Fibroblast of skin of right biceps (primary cell): ENCODE measurements at regions not wholly inside any gene's neighbourhood (a gene's known extent, or its start where the extent isn't known, plus 50 kb on each side); places are given as distances from the start of the nearest gene placed in this dataset.

Experiments
- DNase-seq: peaks from one replicate; pipeline ENCODE4 v3.0.0-alpha.2; 2013

DNA sequence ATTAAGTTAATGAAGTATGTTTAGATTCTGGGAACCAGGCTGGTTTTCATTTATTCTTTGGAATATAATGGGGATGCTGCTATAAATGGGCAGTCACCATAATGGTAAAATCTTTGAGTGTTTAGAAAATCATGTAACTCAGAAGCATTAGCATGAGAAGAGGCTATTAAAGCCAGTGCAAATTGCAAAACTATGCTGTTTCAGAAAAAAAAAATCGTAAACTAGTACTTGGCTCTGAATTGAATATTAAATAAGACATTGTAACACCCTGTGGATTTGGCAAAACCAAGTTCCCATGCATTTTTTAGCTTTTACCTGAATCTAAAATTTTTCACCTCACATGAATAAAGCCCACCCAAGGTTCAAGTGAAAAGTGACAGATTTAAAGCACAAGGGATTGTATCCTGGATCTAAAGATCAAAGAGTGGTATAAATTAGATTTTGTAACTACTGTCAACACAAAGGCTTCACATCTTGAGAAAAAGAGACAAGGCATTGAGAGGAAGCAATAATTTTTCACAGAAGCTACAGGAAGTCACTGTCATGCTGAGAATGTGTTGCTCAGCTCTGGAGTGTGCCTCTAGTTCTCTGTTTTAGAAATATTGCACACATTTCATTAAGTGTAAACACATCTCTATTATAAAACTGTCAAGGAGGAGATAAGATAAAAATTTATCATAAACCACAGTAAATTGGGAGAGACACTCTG is 142.2 kb downstream of the ABCA8 start:
- DNase-seq, result peak; percentile 41

DNA sequence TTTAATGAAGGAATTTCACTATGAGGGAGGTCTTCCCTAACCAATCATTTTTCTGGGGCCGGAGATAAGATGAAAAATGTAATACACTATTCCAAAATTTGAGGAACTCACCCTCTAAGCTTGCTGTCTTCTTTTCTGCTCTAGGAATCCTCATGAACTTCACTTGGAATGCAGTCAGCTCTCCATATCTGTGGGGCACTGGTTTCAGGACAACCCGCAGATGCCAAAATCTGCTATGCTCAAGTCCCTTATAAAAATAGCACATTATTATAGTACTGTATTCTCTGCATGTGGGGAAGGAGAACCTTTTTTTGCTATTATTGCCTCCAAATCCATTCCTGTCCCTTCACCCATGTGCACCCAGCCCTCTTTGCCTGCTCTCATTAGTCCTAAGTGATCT is 146.0 kb downstream of the ABCA8 start:
- no peak for DNase-seq

DNA sequence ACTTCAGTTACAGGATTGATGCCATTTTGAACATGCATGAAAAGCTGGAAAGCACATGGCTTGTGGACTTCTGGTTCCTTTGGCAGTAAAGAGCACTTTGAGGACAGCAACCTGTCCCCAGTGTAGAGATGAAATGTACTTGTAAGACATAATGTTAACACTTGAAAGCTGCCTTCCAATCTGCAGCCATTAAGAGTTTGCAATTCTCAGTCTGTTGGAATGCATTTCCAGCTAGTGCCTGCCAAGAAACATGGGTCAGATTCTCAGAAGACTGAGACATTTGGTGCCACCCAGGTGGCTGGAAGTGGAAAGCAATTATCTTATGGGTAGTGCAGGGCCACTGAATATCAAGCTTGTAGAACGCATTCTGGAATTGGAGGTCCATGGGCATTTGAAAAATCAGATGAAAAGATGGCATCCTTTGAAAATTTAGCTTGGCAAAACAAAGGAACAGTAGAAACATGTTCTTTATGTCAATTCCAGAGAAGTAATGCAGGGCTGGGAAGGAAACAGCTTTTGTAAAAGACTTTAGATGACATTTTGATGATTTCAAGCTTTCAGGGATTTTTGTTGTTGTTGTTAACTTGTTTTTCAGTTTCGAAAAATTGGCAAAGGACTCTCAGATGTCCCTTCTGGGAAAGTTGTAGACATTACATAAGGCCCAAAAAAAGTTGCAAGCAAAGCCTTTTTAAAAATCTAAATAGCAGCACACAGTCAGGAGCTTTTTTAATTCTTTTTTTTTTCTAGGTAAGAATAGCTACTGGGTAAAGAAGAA is 147.0 kb downstream of the ABCA8 start:
- no peak for DNase-seq

DNA sequence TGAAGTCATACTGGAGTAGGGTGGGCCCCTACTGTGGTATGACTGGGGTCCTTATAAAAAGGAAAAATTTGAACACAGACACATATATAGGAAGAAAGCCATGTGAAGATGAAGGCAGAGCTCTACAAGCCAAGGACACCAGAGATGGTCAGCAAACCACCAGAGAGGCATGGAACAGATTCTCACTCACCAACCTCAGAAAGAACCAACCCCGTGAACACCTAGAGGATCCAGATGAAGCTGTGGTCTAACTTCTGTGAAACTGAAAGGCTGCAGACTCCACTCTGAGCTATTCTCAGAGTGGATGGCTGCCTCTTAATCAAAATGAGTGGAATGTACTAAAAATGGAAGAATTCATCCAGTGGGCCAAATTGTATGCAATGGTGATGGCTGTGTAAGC is 149.6 kb downstream of the ABCA8 start:
- DNase-seq, result no peak

DNA sequence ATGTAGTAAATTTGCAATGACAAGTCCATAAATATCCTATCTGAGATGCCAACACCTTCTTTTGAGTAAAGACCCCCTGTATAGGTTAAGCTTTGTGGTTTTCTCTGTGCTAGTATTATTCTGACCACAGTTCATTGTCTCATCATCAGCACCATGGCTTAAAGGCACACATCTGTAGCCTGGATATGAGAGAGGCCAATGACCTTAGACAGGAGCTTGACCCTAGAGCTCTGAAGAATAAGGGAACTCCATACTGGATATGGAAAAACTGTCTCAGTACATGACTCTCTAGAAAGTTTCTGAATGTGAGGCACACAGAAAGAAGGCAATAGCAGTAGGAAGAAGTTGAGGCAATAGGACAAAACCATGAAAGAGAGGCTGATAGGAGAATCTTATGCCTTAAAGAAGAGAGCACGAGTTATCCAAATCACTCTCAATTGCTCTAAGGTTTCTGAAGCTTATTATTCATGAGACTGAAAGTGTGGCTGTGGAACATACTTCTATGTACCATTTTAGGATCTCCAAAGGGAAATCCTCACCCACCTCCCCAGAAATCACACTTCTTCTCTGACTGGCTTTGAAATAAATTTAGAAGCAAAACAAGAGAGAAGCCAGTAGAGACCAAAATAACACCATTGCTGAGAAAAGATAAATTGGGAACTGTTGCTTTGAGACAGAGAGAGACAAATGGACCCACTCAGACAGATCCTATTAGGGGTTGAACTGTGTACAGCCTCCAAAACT is 150.2 kb downstream of the ABCA8 start:
- DNase-seq, result no peak

DNA sequence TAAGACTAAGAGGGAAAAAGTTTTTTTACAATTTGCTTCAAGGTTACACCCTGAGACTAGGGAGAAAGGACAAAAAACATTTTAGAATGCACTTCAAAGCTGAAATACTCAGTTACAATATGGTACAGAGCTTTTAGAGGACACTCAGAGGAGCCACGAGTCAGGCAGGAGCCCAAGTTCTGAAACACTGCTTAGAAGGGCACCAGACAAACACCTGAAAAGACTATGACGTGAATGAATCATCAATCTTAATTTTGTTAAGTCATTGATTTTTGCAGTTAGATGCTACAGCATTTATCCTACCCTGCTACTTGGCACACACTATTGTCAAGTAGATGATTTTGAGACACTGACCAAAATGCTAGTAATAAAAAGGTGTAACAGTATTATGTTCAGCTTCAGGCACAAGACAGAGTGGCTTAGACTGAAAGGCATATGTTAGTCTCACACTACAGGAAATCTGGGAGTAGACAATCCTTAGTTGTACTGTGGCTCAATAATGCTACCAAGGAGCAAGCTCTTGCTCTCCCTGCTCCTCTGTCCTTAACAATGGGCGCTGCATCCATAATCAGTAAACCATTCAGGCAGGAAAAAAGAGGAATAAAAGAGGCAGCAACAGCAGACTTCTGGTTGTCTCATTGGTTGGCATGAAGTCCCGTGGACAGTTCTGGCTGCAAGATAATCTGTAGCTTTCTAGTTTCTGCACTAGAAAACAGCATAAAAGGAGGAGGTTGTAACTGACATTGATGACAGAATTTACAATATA is 151.8 kb downstream of the ABCA8 start:
- no peak for DNase-seq

DNA sequence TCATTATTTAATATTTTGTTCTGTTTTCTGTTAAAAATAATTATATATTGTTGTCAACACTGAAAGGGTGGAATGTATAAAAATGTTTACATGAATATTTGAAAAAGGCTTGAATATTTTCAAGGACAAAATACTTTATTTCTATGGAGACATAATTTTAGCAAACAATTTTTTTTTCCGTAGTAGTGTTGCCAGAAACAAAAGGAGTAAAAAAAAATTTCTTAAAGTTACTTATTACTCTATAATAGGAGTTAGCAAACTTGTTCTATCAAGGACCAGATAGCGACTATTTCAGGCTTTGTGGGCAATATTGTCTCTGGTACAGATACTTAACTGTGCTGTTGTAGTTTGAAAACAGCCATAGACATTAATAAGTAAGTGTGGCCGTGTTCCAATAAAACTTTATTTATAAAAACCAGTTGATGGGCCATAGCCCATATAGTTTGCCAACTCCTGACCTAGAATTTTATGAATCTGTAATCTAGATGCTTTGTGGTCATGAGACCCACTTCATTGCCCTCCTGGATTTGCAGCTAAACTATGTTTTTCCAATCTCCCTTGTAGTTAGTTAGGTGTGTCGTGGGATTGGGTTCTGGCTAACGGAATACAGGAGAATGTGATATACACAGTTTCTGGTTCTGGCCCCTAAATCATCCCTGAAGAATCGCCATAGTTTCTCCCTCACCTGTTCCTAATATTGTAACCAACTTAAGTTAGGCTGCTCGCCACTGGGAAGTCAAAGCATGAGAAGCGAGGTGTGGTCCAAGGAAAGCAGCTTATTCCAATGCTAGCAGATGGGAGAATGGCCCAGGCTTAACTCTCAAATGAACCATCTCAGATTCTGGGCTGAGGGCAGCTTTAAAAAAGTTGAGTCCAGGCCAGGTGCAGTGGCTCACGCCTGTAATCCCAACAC is 153.6 kb downstream of the ABCA8 start:
- no peak for DNase-seq

DNA sequence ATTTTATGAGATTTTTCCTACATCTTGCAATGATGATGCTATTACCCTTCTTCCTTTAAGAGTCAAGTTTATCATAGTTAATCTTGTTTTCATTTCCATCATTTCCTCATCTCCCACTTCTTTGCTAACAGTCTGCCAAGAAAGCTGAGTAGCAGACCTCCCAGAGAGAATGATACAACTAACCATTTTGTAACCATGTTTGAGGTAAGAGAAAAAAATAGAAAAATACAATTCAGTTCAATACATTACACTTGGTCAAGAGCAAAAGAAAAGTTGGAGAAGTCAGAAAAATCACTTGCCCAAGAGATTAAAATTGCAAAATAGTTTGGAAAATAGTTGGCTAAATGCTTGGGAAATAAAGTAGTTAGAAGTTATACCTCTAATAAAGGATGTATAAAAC is 154.4 kb downstream of the ABCA8 start:
- no peak for DNase-seq

DNA sequence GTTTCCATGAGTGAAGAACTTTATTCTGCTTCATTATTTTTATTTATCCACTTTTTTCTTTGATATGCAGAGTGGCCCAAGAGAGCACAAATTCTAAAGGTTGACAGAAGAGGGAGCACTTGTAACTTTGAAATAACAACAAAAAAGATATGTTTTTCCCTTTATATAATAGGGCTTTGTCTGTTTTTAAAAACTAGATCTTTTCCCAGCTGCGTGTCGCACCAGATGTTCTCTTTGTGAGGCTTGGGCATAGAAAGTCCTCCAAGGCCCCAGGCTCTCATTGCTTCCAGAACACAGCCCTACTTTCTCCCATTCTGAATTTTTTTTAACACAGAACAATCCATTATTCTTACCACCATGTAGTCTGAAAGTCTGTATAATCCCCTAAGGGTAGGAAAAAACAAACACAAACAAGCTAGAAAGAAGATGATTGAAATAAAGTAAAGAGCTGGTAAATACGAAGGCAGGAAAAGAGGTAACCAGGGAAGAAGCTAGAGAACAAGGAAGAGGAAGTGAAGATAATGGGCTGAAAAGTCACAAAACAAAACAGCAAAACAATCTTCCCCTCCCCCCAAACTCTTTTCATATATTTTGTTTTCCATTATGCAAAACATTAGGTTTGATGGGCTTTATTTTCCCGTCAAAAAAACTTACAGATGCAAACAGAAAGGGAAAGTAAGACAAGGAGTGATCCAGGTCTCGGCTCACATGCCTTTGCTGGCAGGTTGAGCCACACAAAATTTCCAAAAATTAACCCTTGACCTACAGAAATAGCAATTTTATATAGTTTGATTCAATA is 160.4 kb downstream of the ABCA8 start:
- DNase-seq, result no peak

DNA sequence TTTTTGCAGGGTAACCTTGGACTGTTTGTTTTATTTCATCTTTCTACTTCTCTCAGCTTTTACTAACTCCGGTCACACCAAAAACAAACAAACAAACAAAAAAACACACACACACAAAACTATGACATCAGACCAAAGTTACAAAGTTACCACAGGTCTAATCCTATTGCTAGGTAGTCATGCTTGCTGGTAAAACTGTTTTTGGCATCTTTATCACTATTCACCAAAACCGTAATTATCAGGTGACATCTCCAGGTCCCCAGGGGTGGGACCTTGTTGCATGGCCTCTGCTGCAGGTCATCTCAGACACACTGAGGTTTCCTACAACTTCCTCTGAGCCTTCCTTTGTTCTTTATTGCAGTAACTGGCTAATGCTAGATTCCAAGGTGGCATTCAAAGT is 162.3 kb downstream of the ABCA8 start:
- no peak for DNase-seq

DNA sequence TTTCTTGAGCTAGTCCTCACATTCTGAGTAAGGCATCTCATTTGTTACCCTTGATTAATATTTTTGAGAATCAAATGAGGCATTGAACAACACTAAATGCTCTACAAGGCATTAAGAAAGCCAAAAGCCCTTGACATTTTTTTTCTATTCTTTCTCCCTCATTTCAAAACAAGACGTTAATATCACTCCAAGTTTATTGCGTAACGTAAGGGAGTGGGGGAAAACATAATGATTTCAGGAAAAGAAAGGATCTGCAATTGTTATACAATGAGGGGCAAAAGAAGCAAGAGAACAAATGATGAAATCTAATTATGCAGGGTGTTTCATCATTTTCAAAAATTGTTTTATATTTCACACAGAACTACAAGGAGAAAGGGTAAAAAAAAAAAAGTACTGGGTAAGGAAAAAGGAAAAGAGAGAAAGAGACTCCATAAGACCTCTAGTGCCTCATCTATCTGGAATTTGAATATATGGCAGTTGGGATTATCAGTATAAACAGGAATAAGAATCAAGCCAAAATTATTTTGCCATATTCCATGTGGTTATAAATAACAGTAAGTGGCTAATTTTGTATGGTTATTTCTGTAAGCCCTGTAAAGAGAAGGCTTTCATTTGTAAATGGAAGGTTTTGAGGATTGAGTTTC is 163.0 kb downstream of the ABCA8 start:
- no peak for DNase-seq

DNA sequence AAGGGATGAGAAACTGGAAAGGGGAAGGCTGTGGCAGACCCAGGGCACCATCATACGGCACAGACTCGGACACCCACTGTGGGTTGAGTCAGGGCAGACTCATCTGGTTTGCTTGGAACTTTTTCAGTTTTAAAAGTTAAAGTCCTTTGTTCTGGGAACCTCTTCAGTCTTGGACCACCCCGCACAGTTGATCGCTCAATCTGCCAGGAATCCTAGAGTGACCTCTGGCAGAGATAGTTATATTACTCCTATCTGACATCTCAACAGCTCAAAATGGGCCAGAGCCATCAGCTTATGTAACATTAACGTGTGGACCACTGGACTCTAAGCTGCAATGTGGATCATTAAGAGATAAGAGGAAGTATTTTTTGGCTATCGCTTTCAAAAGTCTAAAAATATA is 164.3 kb downstream of the ABCA8 start:
- DNase-seq, result no peak

DNA sequence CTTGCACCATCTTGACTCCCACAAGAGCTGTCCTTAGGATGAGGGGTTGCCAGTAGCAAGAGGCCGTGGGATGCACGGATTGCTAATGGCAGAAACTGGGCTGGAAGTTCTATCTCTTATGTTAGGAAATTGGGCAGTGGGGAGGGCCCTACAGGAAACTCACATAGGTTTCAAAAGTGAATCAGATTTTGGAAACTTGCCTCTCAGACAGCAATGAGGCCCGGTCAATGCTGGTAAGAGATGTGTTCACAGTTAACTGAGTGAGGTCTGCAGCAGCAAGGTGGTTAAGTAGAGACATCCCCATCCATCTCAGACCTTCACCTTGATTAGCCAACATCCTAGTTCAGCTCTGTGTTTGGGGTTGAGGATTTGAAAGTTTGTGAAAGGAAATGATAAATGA is 164.7 kb downstream of the ABCA8 start:
- no peak for DNase-seq

DNA sequence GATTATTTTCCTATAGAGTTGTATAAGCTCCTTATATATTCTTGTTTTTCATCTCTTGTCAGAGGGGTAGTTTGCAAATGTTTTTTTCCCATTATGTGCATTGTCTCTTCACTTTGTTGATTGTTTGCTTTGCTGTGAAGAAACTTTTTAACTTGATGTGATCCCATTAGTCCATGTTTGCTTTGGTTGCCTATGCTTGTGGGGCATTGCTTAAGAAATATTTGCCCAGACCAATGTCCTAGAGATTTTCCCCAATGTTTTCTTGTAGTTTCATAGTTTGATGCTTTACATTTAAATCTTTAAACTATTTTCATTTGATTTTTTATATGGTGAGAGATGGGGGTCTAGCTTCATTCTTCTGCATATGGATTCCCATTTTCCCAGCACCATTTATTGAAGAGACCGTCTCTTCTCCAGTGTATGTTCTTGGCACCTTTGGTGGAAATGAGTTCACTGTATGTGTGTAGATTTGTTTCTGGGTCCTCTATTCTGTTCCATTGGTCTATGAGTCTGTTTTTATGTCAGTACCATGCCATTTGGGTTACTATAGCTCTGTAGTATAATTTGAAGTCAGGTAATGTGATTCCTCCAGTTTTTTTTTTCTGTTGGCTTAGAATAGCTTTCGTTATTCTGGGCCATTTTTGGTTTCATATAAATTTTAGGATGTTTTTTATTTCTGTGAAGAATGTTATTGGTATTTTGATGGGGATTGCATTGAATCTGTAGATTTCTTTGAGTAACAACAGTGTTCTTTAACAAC is 165.8 kb downstream of the ABCA8 start:
- DNase-seq, result no peak

DNA sequence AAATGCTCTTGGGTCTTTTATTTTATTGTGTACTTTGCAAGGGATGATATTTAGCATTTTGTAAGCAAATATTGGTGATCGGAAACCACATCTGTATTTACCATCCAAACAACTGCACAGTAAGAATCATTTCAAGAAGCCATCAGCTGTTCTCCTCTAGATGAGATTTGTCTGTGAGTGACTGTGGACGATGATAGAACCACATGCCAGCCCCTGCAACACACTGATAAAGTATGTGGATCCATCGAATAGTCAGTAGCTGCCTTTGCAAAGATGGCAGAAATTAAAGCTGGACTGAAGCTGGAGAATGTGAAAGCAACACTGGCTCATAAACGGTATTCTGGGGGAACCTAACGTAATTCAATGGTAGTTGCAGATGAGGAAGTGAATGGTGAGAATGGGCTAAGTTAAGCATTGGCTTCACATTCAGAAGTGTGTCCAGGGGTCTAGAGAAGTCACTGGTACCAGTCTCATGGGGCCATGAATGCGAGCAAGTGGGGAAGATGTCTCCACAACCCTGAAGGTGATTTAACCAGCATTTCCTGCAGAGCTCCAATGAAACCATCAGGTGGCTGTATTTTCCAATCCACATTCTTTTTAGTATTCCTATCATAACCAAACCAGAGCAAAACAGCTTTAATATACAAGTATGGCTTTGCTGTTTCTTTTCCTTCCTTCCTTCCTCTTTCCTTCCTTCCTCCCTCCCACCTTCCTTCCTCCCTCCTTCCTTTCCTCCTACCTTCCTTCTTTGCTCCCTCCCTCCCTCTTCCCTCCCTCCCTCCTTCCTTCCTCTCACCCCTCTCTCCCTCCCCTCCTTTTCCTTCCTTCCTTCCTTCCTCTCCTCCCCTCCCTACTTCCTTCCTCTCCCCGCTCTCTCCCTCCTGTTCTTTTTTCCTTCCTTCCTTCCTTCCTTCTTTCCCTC is 169.4 kb downstream of the ABCA8 start:
- no peak for DNase-seq

DNA sequence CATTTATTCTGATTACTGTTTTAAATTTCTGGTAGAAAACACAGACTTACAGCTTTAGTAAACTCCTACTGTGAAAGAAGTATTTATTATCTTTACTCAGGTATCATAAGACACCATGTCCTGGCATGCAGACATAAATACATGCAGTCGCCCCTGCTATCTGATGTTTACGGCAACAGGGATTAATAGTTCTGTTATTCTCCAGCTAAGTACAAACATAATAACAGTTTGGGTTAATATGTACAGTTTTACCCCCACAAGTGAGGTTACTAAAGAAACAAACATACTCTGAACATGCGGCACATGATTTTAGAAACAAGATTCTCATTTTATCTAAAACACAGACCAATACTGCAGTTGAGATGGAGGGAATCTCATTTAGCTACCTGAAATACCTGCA is 170.8 kb downstream of the ABCA8 start:
- DNase-seq, result no peak

DNA sequence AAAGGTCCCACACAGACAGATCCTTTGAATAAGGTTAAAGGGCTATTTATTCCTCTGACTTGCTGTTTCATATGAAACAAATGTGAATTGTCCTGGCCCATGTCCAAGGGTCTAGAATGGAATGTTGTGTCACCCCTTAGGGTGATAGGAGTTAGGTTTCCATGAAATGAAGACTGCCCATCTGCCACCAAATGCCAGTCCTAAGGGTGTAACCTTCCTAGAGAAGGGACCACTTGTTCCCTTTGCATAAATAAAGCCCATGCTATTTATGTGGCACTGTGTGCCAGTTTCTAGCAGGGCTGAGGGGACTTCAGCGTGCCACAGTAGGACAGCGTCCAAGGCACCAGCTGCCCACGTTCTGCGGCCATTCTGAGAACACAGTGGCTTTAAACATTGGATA is 171.3 kb downstream of the ABCA8 start:
- DNase-seq, result no peak

DNA sequence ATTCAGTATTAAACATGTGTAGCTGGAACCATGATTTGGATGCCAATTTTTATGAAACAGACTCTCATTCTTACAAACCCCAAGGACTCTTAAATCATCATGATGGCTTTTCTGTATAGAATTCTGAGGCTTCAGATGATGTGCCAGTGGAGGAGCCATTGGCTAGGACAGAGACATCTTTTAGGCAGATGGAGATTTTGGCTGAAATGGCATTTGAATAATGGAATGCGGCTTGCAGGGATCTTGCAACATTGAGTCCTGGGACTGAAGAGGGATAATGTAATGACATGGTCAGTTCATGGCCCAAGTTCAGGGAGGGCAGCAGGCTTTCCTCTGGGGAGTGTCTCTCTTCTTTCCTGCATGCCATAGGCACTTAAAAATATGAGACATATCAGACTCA is 172.4 kb downstream of the ABCA8 start:
- DNase-seq, result peak; percentile 68

DNA sequence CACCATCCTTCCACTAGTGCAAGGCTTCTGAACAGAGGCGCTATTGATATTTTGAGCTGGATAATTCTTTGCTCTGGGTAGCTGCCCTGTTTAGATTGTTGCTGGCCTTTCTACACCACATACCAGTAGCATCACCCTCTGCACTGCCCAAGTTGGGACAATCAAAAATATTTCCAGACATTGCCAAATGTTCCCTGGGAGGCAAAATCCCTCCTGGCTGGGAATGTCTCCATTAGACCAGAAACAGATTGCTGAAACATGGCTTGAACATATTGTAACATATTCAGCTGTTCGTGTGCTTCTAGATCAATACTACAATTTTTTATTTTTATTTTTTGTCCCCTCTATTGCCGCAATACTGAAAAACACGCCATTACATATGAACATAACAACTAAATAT is 174.6 kb downstream of the ABCA8 start:
- DNase-seq, result no peak
